Stimulated activated CD8-positive, alpha-beta memory T cell treated with anti-CD3 and anti-CD28 coated beads, Interleukin-4, amount 100 ng/mL, for 48 hours (primary cell): ENCODE measurements at regions not wholly inside any gene's neighbourhood (a gene's known extent, or its start where the extent isn't known, plus 50 kb on each side); places are given as distances from the start of the nearest gene placed in this dataset.
"Not testable (repeated sequence)": the region's sequence is repeated elsewhere in the genome, so short reads cannot be mapped to it uniquely, and the experiment has no call there.

Experiments
- DNase-seq: peaks from one replicate; pipeline ENCODE4 v3.0.0-alpha.2; 2020

DNA sequence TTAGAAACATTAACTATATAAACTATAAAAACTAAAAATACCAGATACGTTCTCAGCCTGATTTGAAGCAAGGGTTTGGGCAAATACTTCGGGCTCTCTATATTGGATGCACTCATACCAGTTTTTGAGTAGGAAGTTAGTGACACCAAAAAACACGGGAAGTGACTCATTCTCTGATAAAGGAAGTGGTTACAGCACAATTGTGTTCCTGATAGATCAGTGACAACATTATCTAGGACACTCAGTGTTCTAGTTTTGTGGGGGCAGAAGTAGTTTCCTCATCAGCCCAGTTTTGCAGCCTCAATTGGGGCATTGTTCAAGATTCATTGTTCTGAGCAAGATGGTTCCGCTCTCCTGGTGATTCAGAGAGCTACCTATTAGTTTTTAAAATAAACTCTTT, 469.6 kb upstream of the DPPA4 start:
- peak; percentile 32 for DNase-seq

DNA sequence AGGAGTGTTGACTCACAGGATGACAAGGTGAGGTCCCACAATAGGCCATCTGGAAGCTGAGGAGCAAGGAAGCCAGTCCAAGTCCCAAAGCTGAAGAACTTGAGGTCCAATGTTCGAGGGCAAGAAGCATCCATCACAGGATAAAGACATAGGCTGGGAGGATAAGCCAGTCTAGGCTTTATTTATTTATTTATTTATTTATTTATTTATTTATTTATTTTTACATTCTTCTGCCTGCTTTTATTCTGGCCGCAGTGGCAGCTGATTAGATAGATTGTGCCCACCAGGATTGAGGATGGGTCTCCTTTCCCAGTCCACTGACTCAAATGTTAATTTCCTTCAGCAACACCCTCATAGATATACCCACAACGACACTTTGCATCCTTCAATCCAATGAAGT, 472.2 kb upstream of the DPPA4 start:
- DNase-seq = no peak

DNA sequence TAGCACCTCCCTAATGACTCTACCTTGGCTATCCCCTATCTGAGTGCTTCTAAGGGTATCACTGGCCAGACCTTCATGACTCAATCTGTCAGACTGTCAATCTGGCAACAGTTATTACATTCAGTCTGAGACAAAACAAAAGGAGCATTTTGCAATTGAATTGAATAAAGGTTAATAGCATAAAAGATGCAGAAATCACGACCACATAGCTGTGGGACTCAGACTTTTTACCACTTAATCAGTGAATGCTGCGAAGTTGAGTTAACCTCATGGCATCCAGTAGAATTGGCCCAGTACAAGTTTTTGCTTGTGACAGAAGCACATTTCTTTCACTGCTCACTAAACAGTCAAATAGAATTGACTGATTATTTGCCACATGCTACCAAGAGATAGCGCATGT, 480.7 kb upstream of the DPPA4 start:
- no peak for DNase-seq

DNA sequence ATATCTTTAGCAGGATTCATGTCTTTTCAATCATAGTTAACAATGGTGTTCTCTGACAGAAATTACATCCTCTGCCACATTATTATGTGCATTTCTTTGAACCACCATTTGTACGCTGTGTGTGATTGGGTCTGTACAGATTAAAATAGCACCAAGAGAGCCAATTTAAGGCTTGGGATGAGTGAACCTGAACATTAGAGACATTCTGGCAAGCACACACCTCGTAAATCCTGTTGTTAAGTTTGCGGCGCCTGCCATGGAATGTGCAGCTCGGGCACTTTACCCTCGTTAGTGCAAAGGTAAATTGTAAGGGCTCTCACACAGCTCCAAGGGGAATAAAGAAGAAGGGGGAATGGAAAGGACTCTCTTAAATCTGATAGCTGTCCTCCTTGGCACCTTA, 482.4 kb upstream of the DPPA4 start:
- DNase-seq = no peak

DNA sequence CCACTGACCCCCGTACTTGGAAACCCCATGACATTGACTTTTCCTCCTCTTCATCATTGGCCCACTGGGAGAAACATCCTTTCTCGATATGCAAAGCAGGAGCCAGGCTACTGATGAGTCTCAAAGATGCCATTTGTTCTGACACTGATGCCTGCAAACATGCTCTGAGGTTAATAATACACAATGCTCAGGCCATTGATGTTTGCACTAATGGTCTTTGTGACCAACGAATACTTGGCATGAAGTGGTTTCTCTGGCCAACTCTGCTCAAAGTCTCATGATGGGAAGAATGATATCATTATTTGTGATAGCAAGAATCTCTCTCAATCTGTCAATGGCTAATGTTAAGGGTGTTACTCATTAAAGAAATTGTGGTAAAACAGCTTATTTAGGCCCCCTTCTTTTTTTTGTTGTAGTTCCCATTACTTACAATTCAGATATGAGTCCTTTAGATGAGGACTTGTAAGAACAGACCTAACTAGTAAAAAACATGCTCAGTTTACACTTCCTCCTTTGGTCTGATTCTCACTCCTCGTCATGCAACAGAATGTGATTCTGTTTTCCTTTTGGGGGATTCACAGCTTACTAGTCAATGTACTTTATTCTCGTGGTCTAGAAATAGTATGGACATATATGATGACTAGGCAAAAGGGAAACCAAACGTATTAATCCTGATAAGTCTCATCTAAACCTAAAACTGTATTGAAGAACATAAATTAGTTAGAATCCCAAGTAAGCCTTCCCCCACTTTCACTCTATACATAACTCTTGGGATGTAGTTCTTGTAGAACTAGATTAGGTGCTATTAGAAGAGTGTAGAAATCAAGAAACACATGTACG, 488.8 kb upstream of the DPPA4 start:
- no peak for DNase-seq

DNA sequence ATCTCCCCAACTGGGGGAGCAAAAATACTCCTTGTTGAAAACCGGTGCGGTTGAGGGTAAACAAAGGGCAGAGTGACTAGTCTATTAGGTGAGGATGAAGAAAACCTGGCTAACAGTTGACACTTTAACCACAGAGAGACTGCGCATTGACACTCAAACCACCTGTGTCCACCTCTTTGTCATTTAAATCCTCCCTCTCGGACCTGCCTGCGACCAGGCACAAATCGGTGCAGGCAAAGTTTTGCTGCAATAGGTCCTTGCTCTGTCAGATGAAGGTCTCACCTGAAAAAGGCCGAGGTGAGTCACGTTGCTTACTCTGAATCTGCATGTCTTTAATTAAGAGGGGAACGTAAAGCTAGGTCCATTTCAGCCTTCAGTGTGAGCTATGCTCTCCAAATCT, 494.1 kb upstream of the DPPA4 start:
- DNase-seq = no peak

DNA sequence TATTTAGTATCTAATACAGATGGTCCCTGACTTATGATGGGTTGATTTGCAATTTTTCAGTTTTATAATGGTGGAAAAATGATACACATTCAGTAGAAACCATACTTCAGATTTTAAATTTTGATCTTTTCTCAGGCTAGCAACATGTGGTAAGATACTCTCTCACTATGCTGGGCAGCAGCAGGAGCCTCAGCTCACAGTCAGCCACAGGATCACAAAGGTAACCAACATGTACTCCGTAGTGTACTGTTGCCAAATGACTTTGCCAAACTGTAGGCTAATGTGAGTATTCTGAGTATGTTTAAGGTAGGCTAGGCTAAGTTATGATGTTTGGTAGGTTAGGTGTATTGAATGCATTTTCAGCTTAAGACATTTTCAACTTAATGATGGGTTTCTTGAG, 498.6 kb upstream of the DPPA4 start:
- no peak for DNase-seq

DNA sequence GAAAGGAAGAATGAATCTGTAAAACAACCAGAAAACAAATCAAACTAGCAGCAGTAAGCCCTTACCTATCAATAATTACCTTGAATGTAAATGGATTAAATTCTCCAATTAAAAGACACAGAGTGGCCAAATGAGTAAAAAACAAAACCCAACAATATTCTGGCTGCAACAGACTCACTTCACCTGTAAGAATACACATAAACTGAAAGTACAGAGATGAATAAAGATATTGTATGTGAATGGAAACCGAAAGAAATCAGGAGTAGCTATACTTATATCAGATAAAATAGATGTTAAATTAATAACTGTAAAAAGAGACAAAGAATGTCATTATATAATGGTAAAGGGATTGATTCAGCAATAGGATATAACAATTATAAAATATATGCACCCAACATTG, 514.5 kb upstream of the DPPA4 start:
- DNase-seq = no peak

DNA sequence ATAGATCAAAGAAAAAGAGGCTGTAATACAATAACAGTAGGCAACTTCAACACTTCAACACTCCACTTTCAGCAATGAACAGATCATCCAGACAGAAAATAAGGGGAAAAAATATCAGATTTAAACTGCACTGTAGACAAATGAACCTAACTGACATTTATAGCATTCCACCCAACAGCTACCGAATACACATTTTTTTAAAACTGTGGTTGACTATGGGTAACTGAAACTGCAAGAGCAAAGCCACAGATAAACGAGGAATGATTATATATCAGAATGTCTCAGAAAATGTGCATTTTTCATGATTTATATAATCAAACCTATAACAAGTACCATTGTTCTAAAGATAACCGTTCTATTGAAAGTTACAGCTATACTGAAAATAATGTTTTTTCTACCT, 514.9 kb upstream of the DPPA4 start:
- no peak for DNase-seq

DNA sequence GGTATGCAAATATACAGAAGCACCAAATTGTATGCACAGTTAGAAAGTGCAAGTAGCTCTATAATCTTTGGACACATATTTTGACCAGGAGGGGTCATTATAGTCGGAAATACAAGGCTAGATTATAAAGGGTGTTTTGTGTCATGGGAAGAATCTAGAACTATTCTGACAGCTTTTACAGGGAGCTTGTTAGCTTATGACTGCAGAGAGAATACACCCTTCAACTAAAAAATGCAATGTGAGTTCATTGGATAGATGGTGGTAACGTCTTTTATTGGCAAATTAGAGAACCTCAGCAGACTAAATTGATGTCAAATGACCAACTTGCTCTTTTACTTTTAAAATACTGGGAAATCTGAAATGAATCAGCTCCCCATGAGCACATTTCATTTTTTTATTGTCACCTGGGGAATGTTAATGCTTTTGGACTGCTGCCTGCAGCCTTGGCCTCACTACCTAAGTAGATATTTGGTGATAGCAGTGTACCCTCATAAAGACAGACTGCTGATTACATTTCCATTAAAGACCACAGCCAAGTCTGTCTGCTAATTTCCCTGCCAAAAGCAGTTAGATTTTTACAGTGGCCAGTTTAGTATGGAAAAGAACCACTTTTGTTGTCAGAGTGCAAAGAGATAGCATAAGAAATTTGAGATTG, 515.9 kb upstream of the DPPA4 start:
- no peak for DNase-seq

DNA sequence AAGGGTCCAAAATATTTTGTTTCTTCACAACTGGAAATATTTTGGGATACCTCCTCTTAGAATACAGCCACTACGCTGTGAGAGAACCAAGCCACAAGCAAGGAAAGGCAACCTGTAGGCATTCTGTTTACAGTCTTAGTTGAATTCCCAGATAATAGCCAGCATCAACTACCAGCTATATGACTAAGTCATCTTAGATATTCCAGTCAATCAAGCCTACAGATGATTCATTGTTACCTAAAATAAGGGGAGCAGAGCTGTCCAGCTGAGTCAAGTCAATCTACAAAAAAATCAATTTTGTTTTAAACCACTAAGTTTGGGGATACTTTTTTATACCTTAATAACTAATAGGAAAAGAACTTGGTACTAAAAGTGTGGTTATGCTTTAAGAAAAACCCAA, 526.4 kb upstream of the DPPA4 start:
- DNase-seq = no peak

DNA sequence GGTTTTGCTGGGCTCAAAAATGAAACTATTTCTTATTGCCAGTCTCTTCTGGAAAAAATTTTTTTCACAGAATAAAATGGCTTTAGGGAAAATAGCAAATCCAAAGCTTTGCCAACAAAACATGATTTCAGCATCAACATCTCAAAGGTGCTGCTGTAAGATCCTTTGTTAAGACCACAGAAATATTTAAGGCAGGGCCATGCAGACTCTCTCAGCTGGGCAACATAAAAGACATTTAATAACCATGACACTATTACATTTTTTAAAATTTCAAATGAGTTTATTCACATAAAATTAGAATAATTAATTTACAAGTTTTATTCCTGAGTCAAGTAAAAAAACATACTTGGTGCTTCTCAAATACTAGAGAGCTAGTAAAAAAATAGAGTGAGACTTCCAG, 527.1 kb upstream of the DPPA4 start:
- DNase-seq = no peak

DNA sequence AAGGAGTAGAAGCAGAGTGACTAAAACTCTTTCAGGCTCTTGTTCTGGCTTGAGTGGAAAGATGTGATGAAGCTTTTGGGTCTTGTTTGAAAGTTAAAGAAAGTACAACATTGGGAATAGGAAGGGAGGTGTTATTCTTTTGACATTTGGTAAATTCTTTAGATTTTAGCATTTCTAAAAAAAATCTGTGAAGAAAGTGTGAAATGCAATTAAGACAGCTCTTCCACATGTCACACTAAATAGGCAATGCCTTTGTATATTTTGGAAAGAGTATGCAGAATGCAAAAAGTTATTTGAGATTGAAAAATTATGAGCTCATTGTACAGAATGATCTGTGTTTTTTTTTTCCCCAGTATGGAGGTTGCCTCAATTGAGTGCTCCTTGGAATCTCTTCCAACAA, 532.2 kb upstream of the DPPA4 start:
- DNase-seq = no peak

DNA sequence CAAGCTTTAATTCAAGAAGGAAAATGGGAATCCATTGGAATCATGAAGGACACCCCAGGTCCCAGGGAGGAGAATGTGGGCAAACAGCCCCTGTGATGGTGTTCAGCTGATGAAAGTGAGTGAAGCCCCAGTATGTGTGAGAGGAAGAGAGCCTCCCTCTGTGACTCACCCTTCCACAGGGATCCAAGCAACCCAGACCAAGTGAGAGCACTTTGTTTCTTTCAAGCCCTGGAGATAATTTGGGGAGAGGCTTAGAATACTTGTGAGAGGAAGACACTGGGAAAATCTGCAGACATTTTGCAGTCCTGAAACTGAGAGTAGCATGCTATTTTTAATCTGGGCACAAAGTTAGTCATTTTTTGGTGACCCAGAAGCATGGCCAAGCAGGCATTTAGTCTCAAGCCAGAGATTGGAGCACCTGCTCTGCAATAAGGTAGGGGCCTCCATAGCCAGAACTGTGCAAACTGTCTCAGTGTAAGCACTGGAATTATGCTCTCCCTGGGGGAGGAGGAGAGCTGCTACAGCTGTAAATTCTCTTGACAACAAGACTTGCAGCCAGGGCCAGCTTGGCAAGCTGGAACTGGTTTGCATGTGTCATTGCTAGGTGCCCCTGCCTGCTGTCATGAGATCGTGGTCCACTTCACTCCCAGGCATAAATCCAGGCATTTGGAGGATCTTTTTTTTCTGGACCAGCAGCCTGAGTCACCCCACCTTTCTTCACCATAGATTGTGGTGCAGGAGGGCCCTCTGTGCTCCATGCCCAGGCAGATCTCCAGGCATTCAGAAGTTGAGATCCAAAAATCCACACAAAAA, 537.8 kb upstream of the DPPA4 start:
- DNase-seq = no peak

DNA sequence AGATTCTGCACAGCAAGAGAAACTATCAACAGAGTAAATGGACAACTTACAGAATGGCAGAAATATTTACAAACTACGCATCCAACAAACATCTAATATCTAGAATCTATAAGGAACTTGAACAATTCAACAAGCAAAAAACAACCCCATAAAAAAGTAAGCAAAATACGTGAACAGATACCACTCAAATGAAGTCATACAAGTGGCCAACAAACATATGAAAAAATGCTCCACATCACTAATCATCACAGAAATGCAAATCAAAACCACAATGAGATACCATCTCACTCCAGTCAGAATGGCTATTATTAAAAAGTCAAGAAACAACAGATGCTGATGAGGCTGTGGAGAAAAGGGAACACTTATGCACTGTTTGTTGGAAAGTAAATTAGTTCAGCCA, 540.3 kb upstream of the DPPA4 start:
- not testable (repeated sequence) for DNase-seq

DNA sequence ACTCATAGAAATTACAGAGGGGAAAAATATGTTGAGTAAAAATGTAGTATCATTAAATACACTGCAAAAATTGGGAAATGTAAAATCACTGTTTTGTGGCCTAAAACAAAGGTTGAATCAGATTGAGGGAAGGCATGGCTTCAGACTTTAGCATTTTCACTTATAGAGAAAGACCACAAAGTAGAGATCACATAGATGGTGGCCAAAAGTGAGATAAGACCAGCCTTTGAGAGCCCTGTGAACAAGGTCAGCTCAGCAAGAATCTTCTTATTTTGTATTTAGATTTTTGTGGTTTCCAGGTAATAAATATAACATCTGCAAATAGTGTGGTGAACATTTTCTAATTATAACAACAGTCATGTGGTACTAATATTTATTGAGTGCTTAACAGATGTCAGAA, 544.8 kb upstream of the DPPA4 start:
- DNase-seq = no peak

DNA sequence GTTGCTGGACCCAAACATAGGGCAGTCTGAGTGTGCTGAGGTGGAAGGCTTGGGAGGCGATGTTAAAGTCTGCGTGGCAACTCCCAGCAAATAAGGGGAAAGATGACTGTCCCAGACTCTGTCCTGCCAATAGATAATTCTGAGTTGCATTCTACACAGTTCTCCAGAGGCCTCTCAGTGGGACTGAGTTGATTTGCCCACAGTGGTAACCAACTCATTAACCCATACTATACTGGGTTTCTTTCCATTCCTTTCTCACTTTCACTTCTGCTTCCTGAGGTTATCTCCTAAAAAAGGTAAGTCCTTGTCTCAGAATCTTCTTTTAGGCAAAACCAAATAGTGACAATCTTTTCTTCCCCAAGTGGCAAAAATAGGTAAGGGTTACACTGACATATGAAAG, 549.9 kb upstream of the DPPA4 start:
- DNase-seq = no peak

DNA sequence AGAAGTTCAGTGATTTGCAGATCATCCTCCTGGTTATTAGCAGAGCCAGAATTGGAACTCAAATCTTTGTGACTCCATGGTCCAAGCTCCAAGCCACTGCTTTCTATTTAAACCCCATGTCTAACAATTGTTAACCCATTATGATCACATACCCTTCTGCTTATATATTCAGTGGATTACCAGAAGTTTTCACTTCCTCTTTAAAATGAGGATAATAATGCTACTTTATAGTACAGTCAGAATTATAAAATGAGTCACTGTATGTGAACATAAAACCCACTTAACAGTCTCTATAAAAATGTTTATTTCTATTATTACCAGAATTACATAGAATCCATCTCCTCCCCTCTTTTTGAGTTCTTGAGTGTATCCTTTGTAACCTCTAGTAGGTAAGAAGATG, 550.7 kb upstream of the DPPA4 start:
- DNase-seq = no peak

DNA sequence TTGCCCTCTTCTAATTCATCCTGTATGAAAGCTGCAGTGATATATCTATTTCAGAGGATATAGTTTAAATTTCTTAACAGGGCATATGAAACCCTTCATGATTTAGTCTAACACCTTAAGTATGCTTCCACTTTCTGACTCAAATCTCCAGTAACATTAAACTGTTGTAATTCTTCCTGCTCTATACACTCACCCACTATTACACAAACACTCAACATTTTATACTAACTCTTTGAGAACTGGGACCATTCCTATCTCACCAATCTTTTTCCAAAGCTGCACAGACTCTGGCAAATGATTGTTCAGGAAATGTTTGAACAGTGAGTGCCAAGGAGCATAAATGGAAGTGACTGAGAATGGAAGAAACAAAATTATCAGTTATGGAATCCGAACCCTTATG, 560.4 kb upstream of the DPPA4 start:
- no peak for DNase-seq

DNA sequence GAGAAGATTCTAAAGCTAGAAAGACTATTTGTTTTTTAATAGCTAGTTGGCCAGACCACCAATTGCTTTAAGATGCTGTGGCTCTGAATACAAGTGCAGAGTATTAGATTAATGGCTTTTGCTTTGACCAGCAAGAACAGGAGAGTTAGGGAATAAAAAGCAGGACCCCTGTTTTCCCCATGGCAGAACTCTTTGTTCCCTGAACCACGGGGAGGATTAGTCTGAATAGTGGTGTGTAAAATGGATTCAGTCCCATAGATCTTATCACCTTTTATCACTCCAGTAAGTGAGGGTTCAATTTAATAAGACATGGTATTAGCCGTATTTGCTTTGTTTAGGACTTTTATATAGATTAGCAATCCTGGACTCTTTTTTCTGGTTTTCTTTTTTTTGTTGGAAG, 562.6 kb upstream of the DPPA4 start:
- no peak for DNase-seq

DNA sequence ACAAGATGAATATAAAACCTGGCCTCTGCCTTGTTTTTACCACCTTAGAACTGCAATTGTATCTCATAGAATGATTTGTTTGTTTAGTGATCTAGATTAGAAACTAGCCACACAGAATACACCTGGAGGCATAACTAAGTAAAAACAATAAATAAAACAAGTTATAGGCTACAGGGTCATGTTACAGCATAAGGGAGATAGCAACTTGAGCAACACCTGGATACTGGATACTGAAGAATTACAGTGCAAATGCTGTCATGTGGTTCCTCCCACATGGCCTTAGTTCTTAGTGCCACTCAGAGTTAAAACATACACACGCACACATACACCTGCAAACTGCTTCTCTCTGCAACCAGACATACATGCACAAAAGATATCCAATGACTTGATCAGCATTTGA, 563.4 kb upstream of the DPPA4 start:
- no peak for DNase-seq

DNA sequence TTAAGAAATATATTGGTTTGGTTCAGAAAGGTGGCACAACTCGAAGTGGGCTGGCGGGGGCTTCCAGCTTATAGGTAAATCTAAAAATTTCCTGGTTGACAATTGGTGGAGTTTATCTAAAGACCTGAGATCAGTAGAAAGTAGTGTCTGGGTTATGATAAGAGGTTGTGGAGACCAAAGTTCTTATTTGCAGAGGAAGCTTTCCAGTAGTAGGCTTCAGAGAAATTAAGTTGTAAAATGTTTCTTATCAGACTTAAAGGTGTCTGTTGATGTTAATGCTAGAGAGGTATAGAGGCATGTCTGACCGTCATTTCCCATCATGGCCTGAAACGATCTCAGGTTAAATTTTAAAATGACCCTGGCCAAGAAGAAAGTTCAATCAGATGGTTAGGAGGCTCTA, 565.2 kb upstream of the DPPA4 start:
- no peak for DNase-seq

DNA sequence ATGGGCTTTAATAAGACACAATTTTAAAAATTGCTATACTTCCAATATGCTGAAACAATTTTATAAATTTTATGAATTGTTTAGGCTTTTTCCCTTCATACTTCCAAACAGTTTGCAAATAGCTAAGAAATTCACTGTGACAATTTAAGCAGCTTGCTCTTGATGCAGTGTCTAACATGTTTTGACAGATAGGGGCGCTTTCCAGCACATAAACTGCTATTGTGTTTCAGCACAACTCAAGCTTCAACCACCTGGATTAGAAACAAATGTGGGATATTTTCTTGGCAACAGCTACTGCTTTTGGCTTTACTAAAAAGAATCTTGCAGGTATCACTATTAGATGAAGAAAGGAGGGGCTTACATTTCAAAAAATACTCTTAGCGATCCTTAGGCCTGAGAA, 565.8 kb upstream of the DPPA4 start:
- no peak for DNase-seq

DNA sequence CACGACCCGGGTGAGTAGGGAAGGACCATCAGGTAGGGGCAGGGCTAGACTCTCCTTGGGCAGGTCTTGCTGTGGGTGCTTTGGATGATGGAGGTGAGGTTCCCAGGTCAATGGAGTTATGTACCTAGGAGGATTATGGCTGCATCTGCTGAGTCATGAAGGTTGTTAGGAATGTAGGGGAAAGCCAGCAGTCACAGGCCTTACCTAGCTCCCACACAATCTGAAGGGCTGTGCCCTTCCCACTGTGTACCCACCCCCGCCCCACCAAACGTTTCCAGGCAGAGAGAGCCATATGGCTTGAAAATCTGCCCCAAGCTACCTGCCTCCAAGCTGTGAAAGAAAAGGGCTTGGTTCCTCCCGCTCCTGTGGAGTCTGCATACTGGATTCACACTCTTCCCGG, 573.4 kb upstream of the DPPA4 start:
- no peak for DNase-seq
